ENCODE measurements at regions not wholly inside any gene's neighbourhood (a gene's known extent, or its start where the extent isn't known, plus 50 kb on each side); places are given as distances from the start of the nearest gene placed in this dataset.

- no peaks in the 10 kb centered on the region for H3K9me2 ChIP-seq
- CTCF ChIA-PET = interaction anchor here (1.1 kb wide), 1 partner anchor 385 kb away, joined by 3 read pairs; no protein-coding TSS in a partner anchor
- DNase-seq = no peak
- no peaks in the 10 kb centered on the region; a peak in 1 of 4 replicates for H3K4me1 ChIP-seq (ENCODE audit: control insufficient read depth in 1 of 2, insufficient read depth in 2 of 2, low read depth in 1 of 2, low read length in 1 of 2)
- WGBS (ENCODE audit: low lambda C conversion rate) = 62% methylated on average over 6 of the region's 13 CpGs
- no peaks in the 10 kb centered on the region for H4K20me1 ChIP-seq (ENCODE audit: insufficient read depth)
- H3K36me3 ChIP-seq (replicated peaks in 1 of 2; ENCODE audit: control insufficient read depth in 1 of 2, insufficient read depth in 2 of 2, low read length in 1 of 2) = no peaks in the 10 kb centered on the region
- no peaks in the 10 kb centered on the region for H3K79me2 ChIP-seq (ENCODE audit: insufficient read depth)
- H3F3A ChIP-seq (replicated peaks; ENCODE audit: insufficient read depth) = no peaks in the 10 kb centered on the region
- no peak for TF ChIP-seq FOXJ3 (CRISPR knock-in tag; IDR thresholded peaks at IDR 0.05)
- no peak for TF ChIP-seq POLR2AphosphoS5 (IDR thresholded peaks at IDR 0.05; ENCODE audit: low read depth, low read length)
- no peak for TF ChIP-seq FOXM1 (IDR thresholded peaks at IDR 0.05; ENCODE audit: low read depth)
- TF ChIP-seq NFIC (IDR thresholded peaks at IDR 0.05; ENCODE audit: borderline replicate concordance) = no peak
- no peak for TF ChIP-seq NRF1 (IDR thresholded peaks at IDR 0.05; ENCODE audit: low read depth, low read length)
- no peak for TF ChIP-seq JUND (IDR thresholded peaks at IDR 0.05)
- TF ChIP-seq EP300 (IDR thresholded peaks at IDR 0.05; ENCODE audit: borderline replicate concordance in 1 of 2, low read depth in 1 of 2, low read length in 1 of 2) = no peak
- TF ChIP-seq MAX (IDR thresholded peaks at IDR 0.05; ENCODE audit: low read depth) = no peak
- TF ChIP-seq MXI1 (IDR thresholded peaks at IDR 0.05; ENCODE audit: low read depth, low read length) = no peak
- no peak for TF ChIP-seq TAF1 (IDR thresholded peaks at IDR 0.05; ENCODE audit: borderline replicate concordance, low read depth, low read length)
- TF ChIP-seq, protein P1, sequence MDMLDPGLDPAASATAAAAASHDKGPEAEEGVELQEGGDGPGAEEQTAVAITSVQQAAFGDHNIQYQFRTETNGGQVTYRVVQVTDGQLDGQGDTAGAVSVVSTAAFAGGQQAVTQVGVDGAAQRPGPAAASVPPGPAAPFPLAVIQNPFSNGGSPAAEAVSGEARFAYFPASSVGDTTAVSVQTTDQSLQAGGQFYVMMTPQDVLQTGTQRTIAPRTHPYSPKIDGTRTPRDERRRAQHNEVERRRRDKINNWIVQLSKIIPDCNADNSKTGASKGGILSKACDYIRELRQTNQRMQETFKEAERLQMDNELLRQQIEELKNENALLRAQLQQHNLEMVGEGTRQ (IDR thresholded peaks at IDR 0.05; ENCODE audit: borderline replicate concordance, low read depth, low read length) = no peak
- TF ChIP-seq YY1 (IDR thresholded peaks at IDR 0.05; ENCODE audit: low read depth) = no peak
- TF ChIP-seq SIN3A (IDR thresholded peaks at IDR 0.05; ENCODE audit: borderline replicate concordance, low read depth, low read length) = no peak
- TF ChIP-seq TEAD4 (IDR thresholded peaks at IDR 0.05; ENCODE audit: borderline replicate concordance, insufficient read depth) = no peak
- TF ChIP-seq, protein P2, sequence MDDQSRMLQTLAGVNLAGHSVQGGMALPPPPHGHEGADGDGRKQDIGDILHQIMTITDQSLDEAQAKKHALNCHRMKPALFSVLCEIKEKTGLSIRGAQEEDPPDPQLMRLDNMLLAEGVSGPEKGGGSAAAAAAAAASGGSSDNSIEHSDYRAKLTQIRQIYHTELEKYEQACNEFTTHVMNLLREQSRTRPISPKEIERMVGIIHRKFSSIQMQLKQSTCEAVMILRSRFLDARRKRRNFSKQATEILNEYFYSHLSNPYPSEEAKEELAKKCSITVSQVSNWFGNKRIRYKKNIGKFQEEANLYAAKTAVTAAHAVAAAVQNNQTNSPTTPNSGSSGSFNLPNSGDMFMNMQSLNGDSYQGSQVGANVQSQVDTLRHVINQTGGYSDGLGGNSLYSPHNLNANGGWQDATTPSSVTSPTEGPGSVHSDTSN (IDR thresholded peaks at IDR 0.05) = no peak
- TF ChIP-seq RFX5 (IDR thresholded peaks at IDR 0.05; ENCODE audit: low read length) = no peak
- TF ChIP-seq, protein P3, sequence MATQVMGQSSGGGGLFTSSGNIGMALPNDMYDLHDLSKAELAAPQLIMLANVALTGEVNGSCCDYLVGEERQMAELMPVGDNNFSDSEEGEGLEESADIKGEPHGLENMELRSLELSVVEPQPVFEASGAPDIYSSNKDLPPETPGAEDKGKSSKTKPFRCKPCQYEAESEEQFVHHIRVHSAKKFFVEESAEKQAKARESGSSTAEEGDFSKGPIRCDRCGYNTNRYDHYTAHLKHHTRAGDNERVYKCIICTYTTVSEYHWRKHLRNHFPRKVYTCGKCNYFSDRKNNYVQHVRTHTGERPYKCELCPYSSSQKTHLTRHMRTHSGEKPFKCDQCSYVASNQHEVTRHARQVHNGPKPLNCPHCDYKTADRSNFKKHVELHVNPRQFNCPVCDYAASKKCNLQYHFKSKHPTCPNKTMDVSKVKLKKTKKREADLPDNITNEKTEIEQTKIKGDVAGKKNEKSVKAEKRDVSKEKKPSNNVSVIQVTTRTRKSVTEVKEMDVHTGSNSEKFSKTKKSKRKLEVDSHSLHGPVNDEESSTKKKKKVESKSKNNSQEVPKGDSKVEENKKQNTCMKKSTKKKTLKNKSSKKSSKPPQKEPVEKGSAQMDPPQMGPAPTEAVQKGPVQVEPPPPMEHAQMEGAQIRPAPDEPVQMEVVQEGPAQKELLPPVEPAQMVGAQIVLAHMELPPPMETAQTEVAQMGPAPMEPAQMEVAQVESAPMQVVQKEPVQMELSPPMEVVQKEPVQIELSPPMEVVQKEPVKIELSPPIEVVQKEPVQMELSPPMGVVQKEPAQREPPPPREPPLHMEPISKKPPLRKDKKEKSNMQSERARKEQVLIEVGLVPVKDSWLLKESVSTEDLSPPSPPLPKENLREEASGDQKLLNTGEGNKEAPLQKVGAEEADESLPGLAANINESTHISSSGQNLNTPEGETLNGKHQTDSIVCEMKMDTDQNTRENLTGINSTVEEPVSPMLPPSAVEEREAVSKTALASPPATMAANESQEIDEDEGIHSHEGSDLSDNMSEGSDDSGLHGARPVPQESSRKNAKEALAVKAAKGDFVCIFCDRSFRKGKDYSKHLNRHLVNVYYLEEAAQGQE (IDR thresholded peaks at IDR 0.05; ENCODE audit: low read depth, low read length) = no peak
- no peak for TF ChIP-seq ELF1 (IDR thresholded peaks at IDR 0.05)
- no peak overlapping the region for H3K4me2 ChIP-seq
- no peaks in the 10 kb centered on the region for H3K27me3 ChIP-seq (ENCODE audit: insufficient read depth)
- H3K9me3 ChIP-seq = no peaks in the 10 kb centered on the region
- no peak overlapping the region for H3K27ac ChIP-seq (ENCODE audit: low read depth in 2 of 2, low read length in 1 of 2)
- H3K9ac ChIP-seq = no peak overlapping the region
- no peak overlapping the region for H3K4me3 ChIP-seq (ENCODE audit: low read depth in 2 of 2, low read length in 1 of 2)
- no peak overlapping the region for H2AFZ ChIP-seq (ENCODE audit: low read depth)
- POLR2A ChIA-PET = no interaction called here
Observed at GRCh38 chr14:104522926-104523545, 56.5 kb upstream of the C14orf180 start.

All from SK-N-SH (cell line).